SKM-1 treated with dmso at 0.1 percent for 144 hours (cell line): ENCODE measurements at regions not wholly inside any gene's neighbourhood (a gene's known extent, or its start where the extent isn't known, plus 50 kb on each side); places are given as distances from the start of the nearest gene placed in this dataset.
"Not testable (repeated sequence)": the region's sequence is repeated elsewhere in the genome, so short reads cannot be mapped to it uniquely, and the experiment has no call there.

Experiments used
- DNase-seq: peaks from one replicate; lab custom pipeline; 2025; ENCODE audit not compliant: unreplicated experiment; lab: John Stamatoyannopoulos, UW

DNA sequence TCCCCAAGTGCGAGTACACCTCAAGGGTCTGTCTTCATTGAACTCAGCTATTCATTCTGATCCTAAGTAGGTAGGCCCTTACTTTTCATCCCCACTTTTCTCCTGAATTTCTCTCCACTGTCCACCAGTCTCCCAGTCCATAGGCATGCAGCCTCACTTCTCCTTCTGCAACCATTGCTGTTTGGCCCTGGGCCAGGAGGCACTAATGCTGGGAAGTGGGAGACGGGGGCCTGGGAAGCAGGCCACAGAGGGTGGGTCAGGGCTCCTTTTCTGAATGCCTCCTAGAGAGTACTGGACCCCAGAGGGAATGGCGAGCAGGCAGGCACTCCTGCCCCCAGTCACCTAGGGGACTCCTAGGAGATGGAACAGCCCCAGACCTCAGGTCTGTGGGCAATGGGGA is 203.5 kb upstream of the RPL34 start:
- no peak for DNase-seq

DNA sequence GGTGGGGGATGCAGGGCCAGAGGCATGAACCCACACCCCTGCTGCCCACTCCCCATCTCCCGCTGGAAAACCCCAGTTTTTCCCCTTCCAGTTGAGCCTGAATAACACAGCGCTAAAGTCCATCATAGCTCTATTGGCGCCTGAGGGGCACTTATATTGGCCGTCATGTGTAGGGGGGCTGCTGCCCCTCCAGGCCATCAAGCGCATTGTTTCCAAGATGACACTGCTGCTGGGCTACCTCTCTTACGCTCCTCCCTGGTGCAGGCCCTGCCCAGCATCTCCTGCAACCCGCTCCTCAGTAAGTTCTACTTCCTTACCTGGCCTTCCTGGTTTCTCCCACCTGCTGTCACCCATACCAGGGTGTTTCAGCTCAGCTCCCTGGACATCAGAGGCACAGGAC is 205.0 kb upstream of the RPL34 start:
- no peak for DNase-seq

DNA sequence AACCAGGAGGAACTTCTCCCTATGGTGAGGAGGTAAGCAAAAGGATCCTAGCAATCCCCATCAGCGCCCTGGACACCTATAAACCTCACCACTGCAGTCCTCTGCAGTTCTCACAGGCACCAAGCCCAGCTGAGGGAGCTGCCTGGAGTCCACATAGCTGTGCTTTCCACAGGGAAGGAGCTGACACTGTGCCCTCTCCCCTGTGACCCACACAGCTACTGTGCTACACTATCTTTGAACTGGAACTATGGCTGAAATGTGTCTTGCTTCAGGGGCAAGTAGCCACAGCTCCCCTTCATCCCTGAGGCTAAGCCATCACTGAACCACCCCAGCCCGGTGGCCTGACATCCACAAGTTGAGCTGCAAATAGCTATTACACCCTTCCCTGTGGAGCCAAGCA is 208.5 kb upstream of the RPL34 start:
- DNase-seq = no peak

DNA sequence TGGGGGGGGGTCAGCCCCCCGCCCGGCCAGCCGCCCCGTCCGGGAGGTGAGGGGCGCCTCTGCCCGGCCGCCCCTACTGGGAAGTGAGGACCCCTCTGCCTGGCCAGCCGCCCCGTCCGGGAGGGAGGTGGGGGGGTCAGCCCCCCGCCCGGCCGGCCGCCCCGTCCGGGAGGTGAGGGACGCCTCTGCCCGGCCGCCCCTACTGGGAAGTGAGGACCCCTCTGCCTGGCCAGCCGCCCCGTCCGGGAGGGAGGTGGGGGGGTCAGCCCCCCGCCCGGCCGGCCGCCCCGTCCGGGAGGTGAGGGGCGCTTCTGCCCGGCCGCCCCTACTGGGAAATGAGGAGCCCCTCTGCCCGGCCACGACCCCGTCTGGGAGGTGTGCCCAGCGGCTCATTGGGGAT is 210.7 kb upstream of the RPL34 start:
- not testable (repeated sequence) for DNase-seq

DNA sequence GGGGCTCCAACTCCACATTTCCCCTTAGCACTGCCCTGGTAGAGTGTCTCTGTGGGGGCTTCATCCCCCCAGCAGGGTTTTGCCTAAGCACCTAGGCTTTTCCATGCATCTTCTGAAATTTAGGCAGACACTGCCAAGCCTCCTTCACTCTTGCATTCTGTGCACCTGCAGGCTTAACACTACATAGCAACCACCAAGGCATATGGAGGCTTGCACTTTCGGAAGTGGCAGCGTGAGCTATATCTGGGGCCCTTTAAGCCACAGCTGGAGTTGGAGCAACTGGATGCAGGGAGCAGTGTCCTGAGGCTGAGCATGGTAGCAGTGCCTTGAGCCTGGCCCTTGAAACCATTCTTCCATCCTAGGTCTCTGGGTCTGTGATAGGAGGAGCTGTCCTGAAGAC is 214.8 kb upstream of the RPL34 start:
- DNase-seq = no peak

DNA sequence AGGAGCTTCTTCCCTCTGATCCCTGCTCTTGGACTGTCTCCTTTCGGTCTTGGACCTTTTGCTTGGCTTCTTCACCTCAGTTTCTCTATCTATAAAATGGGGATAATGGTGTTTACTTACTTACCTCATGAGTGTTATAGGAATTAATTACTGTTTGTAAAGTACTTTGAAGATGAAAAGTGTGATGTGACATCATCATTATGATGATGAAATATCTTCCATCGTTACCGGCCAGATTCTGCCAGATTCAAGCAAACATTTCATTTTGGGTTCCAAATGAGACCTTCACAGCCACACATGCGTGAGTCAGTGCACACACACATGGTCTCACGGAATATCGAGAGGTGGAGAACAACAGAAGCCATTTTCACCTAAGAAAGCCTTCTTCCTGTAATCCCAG is 220.1 kb upstream of the RPL34 start:
- no peak for DNase-seq

DNA sequence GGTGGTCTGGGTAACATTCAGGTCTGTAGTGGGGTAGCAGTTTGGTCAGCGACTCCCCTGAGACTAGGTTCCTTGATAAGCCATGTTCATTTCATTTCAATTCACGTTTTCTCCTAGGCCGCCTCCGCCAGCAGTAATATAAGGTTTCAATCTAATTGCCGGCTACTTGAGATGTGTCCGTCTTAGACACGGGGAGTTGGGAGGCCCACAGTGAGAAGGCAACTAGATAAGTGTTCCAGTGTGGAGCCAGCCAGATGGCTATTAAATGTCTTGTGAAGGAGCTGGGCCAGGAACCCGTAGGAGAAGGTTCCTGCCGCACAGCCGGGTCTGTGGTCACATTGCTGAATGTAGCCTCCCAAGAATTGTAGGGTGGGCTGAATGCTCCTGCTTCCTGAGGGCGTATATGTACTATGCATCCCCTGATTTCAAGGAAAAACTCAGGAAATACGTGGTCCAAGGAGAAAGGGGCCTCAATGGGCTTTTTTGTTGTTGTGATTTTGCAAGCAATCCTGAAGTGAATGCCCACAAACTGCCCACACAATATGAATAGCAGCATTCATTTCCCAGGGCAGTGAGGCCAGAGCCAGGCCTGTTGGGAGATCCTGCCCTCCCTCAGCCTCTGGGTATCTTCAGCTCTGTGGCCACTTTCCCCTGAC is 220.6 kb upstream of the RPL34 start:
- DNase-seq = no peak

DNA sequence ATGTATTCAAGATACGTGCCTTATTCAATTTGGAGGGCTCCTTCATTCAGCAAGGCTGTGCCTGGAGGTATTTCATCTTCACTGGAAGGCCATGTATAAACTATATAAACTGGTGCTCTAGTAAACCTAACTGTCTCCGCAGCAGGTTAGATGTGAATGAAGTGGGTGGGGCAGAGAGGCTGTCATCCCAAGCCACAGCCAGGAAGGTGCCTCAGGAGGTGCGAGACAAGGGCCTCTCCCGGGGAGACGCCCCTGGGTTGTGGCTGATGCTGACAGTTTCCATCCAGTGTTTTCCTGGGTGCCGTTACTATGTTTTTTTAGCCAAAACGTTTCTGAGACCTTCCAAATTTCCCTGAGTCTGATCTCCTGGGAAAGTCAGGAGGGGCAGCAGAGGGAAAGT is 221.5 kb upstream of the RPL34 start:
- DNase-seq = no peak

DNA sequence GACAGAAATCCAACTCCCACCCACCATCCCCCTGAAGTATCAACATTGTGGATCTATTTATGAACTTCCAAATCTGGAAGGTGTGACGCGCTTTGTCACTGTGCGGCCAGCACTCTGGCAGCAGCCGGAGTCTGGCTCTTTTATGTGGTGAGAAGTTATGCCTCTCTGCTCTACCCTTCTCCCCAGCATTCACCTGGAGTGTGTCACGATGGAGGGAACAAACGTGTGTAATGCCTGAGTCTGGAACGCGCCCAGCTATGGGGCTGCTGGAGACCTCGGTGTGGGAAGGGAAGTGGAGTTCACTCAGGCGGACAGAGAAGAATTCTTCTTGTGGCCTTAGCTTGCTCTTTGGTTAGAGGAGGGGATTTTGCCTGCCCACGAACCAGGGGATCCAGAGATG is 222.1 kb upstream of the RPL34 start:
- DNase-seq = no peak

DNA sequence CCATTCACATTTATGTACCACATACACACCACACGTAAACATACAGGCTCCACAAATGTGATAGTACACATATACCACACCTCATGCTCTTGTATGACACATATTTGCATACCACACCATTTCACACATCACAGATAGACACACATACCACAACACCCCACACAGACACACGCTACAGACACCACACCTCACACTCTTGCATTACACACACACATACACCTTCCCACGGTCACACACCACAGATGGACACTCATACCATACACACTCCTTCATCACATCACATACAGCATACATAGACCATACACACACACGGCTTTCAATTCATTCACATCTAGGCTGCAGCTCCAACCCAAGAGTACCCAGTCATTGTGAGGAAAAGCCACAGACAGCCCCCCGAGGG is 222.5 kb upstream of the RPL34 start:
- DNase-seq = no peak

DNA sequence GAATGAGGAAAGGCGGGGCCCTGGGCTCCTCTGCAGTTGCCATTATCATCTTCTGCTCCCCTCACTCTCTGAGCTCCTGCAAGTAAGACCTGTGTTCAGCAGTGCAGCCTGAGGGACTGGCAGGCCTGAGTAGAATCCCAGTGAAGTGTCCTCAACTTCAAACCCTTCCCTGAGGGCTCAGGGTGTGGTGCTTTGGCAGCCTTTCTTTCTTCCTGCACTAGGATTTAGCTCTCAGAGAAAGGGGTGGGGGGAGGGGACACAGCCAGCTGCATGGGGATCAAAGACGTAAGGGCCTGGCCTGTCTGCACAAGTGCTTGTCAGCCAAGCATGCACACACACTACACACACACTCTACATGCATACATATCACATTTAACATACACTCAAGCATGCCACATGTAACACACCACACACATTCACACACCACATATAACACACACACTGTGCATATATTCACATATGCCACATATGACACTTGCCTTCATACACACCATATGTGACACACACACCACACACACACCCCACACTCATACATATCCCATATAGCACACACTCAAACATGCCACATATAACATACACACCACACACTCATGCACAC is 223.4 kb upstream of the RPL34 start:
- no peak for DNase-seq

DNA sequence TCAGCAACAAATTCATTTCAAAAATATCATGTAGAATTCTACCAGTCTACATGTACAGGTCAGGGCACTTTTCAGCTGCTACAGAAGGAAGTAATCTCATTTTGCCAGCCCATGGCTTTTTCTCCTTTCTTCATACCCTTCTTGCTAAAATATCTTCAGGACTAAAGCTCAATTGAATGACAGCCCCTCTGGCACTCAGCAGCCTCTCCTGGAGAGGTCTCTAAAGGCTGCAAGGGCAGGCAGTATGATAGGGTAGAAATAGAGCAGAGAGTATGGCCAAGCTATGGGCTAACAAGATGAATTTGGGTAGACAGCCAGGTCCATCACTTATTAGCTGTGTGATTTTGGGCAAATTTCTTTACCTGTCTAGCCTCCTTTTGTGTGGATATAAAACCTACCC is 224.6 kb upstream of the RPL34 start:
- no peak for DNase-seq

DNA sequence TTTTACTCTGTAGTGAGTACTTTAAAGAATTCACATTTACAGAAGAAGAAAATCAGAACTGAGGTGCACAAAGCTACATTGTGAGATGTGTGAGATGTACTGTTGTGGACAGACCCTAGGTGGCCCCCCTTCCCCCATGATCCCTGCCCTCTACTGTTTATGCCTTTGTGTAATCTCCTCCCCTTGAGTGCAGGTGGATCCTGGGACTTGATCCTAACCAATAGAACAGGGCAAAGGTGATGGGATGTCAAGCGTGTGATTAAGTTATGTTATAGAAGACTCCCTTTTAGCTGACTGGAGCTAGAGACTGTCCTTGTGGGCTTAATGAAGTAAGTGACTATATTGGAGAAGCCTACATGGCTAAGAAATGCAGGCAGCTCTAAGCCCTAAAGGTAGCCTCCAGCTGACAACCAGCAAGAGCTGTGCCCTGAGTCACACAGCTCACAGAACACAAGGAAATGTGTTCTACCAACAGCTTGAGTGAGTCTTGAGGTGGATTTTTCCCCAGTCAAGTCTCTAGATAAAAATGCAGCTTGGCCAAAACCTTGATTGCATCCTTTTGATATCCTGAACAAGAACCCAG is 225.2 kb upstream of the LEF1 start:
- DNase-seq = no peak

DNA sequence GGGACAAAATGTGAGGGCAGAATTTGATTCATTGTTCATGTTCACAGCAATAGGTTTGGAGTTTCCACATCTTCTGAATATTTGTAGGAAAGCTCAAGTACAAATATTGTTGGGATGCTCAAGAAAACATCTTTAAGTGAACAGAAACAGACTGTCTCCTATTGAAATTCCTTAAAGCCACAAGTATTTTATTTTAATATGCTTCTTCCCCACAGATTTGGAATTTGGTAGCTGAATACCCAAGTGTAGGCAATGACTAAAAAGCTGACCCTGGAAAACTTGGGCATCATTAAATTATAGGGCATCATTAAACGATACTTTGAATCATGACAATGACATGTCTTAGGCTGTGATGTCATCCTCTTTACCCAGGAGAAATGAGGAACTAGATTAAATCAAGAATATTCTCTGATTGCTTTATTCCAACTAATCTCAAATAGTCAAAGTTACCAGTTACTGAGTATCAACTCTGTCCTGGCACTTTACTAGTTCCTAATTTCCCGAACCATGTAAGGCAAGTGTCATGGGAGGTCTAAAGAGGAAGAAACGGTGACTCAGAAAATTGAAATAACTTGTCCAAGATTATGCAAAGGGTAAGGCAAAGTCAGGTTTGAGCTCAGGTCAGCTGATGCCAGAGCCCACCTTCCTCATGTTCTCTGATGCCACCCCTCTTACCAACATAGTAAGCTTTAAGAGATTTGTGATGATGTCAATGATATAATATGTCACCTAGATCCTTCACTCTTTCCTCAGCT is 223.1 kb upstream of the LEF1 start:
- no peak for DNase-seq

DNA sequence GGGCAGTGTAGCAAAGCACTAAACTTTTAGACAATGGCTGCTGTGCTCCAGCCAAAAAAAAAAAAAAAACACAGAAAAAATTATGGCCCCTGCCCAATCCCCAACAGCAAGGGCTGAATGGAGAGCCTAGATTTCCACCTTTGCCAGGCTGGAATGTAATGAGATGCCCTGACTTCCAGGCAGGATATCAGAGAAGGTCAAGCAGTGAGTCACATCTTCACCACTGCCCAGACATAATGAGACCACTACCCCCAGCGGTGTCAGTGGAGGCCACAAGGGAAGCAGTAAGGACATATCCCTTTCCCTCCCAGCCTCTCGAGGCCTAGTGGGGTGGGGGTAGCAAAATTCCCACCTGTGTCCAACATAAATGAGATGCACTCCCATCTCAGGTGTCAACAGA is 216.3 kb upstream of the LEF1 start:
- no peak for DNase-seq

DNA sequence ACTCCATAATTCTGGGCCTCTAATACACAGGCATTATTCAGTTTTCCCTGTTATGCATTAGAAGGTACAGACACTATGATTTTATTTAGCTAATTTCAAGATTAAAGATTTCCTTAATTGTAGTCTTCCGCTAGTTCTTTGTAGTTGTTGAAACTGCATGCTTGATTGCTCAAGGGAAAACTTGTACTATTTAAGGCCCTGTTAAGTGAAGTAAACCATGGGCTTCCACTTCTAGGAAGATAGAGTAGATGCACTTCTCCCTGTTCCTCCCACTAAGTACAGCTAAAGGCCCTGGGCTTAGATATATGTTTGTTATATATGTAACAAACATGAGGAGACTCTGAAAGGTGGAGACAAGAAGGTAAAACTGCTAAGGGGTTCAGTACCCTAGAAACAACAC is 215.8 kb upstream of the LEF1 start:
- no peak for DNase-seq

DNA sequence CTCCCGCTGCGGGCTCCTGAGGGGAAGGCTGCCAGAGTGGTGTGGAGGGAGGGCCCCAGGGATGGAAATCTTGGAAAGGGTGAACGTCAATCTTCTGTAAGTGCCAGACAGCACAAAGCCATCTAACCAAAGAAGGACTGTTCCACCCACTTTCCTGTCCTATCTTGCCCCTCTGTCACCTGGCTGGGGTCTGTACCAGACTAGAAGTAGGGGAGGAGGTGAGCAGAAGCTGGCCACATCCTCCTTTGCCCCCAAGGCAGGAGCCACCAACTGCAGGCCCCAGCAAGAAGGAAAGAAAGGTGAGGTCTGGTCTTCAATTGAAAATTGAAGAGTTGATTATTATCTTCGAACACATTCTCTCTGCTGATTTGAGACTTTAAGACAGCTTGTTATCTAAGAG is 214.4 kb upstream of the LEF1 start:
- DNase-seq = no peak

DNA sequence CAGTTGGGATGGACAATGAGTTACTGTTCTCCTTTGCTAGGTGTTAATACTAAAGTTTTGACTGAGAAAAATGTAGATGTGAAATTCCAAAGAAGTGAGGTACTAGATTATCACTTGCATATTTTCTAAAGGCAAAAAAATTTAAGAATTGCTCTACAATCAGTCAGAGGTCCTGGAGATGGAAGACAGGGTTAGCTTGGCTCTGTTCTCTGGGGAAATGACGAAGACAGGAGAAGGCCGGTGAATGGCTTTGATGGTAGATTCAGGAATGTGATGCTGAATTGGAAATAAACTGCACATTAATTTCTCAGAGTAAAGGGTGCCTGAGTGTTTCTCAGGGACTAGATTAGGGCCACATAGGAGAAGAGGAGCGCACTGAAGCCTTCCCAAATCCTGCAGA is 214.0 kb upstream of the LEF1 start:
- no peak for DNase-seq

DNA sequence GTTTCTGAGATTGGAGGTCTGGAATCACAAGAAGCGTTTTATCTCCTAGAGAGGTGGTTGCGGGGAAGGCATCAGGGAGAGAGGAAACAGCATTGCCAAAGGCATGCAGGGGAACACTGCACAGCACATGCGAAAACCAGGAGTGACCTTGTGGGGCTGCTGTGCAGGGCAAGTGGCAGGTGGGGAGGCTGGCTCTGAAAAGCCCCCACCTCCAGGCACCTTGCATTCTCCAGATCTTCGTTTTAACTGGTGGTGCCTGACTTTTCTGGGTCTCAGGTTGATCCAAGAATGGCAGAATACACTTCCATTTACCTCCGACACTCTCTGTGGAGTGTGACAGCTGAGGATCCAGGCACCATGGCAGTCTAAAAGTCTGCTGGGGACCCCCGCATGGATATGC is 209.4 kb upstream of the LEF1 start:
- DNase-seq = no peak

DNA sequence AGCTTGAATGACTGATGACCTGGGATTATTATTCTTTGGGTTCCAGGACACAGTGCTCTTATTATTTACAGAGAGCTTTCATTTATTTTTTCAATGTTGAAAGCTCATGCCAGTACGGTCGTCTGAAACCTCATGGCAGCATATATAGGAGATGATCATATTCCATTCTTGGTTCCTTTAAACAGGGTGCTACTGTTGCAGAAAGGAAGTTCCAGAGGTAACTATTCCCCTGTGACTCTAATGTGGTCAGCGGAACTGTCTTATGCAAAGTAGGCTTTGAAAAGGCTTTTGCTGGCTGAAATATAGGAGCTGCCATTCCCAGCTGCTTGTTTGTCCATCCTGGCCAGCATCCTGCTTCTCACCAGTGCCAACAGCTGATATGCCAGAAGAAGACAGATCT is 208.3 kb upstream of the LEF1 start:
- no peak for DNase-seq

DNA sequence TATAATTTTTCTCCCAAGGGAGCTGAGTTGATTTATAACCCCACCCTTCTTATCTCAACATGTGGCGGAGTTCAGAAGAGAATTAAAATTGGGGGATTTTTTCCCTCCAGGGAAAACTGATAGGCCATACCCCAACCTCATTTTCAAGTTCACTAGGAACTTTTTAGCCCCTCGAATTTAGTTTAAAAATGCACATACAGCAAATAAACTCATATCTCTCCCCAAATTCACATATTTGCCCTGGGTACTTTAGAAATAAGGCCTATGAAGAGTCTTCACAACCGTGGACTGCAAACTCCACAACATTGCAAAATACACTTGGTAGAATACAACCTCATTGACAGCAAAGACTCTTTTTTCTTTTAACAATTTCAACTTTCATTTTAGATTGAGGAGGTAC is 206.7 kb upstream of the LEF1 start:
- DNase-seq = no peak

DNA sequence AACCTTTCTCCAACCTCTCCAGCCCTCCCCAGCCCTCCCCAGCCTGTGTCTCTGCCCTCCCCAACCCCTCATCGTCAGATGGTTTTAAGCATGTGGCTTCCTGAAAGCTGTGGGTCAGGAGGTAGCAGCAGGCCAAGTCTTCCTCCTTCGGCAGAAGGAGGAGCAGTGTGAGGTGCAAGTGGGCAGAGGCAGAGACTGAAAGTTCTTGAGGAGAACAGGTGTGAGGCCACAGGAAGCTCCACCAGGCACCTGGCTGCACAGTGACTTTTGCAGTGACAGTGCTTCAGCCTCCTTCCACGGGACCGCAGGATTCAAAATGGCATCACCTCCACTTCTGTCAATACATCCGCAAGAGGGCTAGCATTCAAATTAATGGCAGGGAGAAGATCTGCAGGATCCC is 203.9 kb upstream of the LEF1 start:
- DNase-seq = no peak
